ENCODE measurements at regions not wholly inside any gene's neighbourhood (a gene's known extent, or its start where the extent isn't known, plus 50 kb on each side); places are given as distances from the start of the nearest gene placed in this dataset.

DNA sequence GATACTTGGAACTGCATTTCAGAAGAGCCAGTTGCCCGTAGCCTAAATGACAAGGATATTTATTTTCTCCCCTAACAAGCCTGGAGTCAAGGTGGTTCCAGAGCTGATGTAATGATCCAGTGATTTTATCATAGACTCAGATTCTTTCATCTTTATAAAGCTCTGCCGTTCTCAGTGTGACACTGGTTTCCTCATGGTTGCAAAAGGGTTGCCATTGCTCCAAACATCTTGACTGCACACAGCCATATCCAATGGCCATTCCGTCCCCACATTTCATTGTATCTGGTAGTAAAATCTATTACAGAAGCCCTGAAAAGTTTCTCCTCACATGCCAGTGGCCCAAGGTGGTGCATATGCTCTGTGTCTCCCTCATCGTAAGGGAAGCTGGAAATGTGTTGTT, 63.1 kb upstream of the SDK2 start:
- no peak for DNase-seq

DNA sequence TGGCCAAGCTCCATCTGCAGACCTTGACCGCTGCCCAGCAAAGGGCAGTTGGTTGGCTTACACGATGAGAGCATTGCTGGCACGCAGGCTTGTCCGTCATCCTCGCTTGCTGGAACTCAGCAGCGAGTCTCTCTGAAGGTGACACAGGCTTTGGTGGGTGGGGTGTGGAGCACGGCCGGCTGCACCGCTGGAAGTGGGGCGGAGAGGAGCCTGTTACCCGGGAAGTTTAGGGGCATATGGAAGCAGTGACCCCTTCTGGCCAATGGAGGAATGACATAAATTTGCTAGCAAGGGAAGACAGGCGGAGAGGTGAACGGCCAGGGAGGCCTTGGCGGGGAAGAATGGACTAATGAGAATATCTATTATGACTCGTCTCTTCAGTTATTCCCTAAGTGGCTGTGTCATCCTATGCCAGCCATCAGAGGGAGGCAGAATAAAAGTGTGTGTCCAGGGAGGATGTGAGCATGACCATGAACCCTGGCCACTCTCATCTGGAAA, 65.9 kb upstream of the SDK2 start:
- no peaks in the 10 kb centered on the region for H3K9me3 ChIP-seq (ENCODE audit: control insufficient read depth, low read depth, low read length)
- DNase-seq = peak; percentile 32 to 40
- H3K27ac ChIP-seq (ENCODE audit: low read length) = no peak overlapping the region
- no peaks in the 10 kb centered on the region for H3K36me3 ChIP-seq (ENCODE audit: control insufficient read depth, insufficient read depth, low read length)
- WGBS (ENCODE audit: insufficient coverage, low lambda C conversion rate) = no CpG with 5 or more reads among the region's 15 CpGs
- no peaks in the 10 kb centered on the region for H3K4me1 ChIP-seq (ENCODE audit: control insufficient read depth, insufficient read depth, low read length)
- peaks cover 25% of the 10 kb centered on the region for H3K27me3 ChIP-seq (ENCODE audit: control insufficient read depth, insufficient read depth, low read length)
- H3K4me3 ChIP-seq (ENCODE audit: low read length) = no peak overlapping the region

More for the DNA sequence above, 63.1 kb upstream of the SDK2 start:
- no peak overlapping the region for H3K4me3 ChIP-seq (ENCODE audit: low read length)
- H3K9me3 ChIP-seq (ENCODE audit: control insufficient read depth, low read depth, low read length) = no peaks in the 10 kb centered on the region
- WGBS (ENCODE audit: insufficient coverage, low lambda C conversion rate) = 100% methylated on average over 1 of the region's 4 CpGs
- H3K4me1 ChIP-seq (ENCODE audit: control insufficient read depth, insufficient read depth, low read length) = no peaks in the 10 kb centered on the region
- no peak overlapping the region for H3K27ac ChIP-seq (ENCODE audit: low read length)
- peaks cover 18% of the 10 kb centered on the region for H3K27me3 ChIP-seq (ENCODE audit: control insufficient read depth, insufficient read depth, low read length)
- no peaks in the 10 kb centered on the region for H3K36me3 ChIP-seq (ENCODE audit: control insufficient read depth, insufficient read depth, low read length)

DNA sequence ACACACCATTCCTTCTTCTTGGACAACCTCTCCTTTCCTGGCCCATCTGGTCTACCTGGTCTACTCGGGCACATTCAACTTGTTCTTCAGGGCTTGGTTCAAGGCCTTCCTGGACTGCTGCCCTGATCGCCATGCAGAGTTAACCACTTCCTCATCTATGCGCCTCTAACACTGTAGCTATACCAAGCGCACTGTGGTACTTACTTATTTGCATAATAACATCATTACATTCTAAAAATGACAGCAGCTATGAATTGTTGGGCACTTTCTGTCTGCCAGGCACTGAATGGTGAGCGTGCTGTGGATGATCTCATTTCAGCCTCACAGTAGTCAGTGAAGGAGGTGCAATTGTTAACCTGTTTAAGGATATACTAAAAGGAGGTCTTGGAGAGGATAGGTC, 66.9 kb upstream of the SDK2 start:
- 90% methylated on average over 2 of the region's 5 CpGs for WGBS (ENCODE audit: insufficient coverage, low lambda C conversion rate)

GRCh38 chr17:73711916-73712315, 67.7 kb upstream of the SDK2 start:
- no peak for DNase-seq
- no peak overlapping the region for H3K27ac ChIP-seq (ENCODE audit: low read length)
- H3K27me3 ChIP-seq (ENCODE audit: control insufficient read depth, insufficient read depth, low read length) = peaks cover 31% of the 10 kb centered on the region
- H3K4me3 ChIP-seq (ENCODE audit: low read length) = no peak overlapping the region
- no CpG with 5 or more reads among the region's 8 CpGs for WGBS (ENCODE audit: insufficient coverage, low lambda C conversion rate)
- H3K9me3 ChIP-seq (ENCODE audit: control insufficient read depth, low read depth, low read length) = no peaks in the 10 kb centered on the region
- no peaks in the 10 kb centered on the region for H3K36me3 ChIP-seq (ENCODE audit: control insufficient read depth, insufficient read depth, low read length)
- no peaks in the 10 kb centered on the region for H3K4me1 ChIP-seq (ENCODE audit: control insufficient read depth, insufficient read depth, low read length)

More for the DNA sequence above, 66.9 kb upstream of the SDK2 start:
- Histone ChIP-seq H3K4me1 (ENCODE audit: control insufficient read depth, insufficient read depth, low read length) (no peaks in the 10 kb centered on the region), H3K27me3 (ENCODE audit: control insufficient read depth, insufficient read depth, low read length) (peaks cover 30% of the 10 kb centered on the region), H3K4me3 (ENCODE audit: low read length) (no peak overlapping the region), H3K36me3 (ENCODE audit: control insufficient read depth, insufficient read depth, low read length) (no peaks in the 10 kb centered on the region), H3K9me3 (ENCODE audit: control insufficient read depth, low read depth, low read length) (no peaks in the 10 kb centered on the region), H3K27ac (ENCODE audit: low read length) (no peak overlapping the region)
- no peak for DNase-seq

DNA sequence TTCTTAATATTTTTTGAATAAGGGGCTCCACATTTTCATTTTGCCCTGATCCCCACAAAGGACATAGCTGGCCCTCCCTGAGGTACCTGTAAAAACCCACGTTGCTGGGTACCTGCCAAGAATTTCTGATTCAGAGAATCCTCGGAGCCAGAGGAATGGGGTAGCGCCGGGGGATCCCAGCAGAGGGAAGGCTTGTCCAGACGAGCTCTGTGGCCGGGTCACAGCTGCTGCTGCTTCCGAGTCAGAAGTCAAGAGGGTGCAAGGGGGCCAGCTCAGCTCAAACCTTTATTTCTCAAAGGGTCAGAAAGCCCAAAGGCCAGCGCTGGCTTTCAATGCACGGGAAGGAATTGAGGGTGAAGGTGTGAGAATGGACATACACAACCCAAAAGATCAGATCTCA, 68.9 kb upstream of the SDK2 start:
- peaks cover 31% of the 10 kb centered on the region for H3K27me3 ChIP-seq (ENCODE audit: control insufficient read depth, insufficient read depth, low read length)
- no CpG with 5 or more reads among the region's 9 CpGs for WGBS (ENCODE audit: insufficient coverage, low lambda C conversion rate)

DNA sequence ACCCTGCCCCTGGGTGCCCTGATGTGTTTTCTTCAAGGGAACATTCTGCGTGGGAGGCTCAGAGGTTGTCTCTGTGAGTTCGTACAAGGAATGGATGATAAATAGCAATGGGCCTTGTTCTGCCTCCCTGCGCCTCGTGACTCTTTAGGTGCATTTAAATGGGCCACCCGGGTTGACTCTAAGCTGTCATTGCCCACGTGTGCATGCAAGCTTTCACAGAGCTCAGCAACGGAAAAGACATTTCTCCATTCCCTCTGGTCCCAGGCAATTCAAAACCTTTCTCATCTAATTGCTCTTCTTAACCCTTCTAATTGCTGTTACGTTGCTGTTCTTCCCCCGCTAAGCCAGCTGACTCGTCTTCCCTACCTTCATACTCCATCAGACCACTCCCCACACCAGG, 71.5 kb upstream of the SDK2 start:
- no CpG with 5 or more reads among the region's 10 CpGs for WGBS (ENCODE audit: insufficient coverage, low lambda C conversion rate)
- H3K4me3 ChIP-seq (ENCODE audit: low read length) = no peak overlapping the region
- no peak overlapping the region for H3K27ac ChIP-seq (ENCODE audit: low read length)
- no peaks in the 10 kb centered on the region for H3K36me3 ChIP-seq (ENCODE audit: control insufficient read depth, insufficient read depth, low read length)
- H3K9me3 ChIP-seq (ENCODE audit: control insufficient read depth, low read depth, low read length) = no peaks in the 10 kb centered on the region
- DNase-seq = no peak
- peaks cover 33% of the 10 kb centered on the region for H3K27me3 ChIP-seq (ENCODE audit: control insufficient read depth, insufficient read depth, low read length)
- peaks cover 4% of the 10 kb centered on the region for H3K4me1 ChIP-seq (ENCODE audit: control insufficient read depth, insufficient read depth, low read length)

More for the DNA sequence above, 68.9 kb upstream of the SDK2 start:
- Histone ChIP-seq H3K9me3 (ENCODE audit: control insufficient read depth, low read depth, low read length) (no peaks in the 10 kb centered on the region), H3K4me3 (ENCODE audit: low read length) (no peak overlapping the region), H3K36me3 (ENCODE audit: control insufficient read depth, insufficient read depth, low read length) (no peaks in the 10 kb centered on the region), H3K27ac (ENCODE audit: low read length) (no peak overlapping the region), H3K4me1 (ENCODE audit: control insufficient read depth, insufficient read depth, low read length) (no peaks in the 10 kb centered on the region)
- DNase-seq = no peak

GRCh38 chr17:73717690-73718089, 73.4 kb upstream of the SDK2 start:
- Histone ChIP-seq H3K27me3 (ENCODE audit: control insufficient read depth, insufficient read depth, low read length) (peaks cover 27% of the 10 kb centered on the region), H3K36me3 (ENCODE audit: control insufficient read depth, insufficient read depth, low read length) (no peaks in the 10 kb centered on the region), H3K4me1 (ENCODE audit: control insufficient read depth, insufficient read depth, low read length) (peaks cover 4% of the 10 kb centered on the region), H3K9me3 (ENCODE audit: control insufficient read depth, low read depth, low read length) (no peaks in the 10 kb centered on the region), H3K4me3 (ENCODE audit: low read length) (no peak overlapping the region), H3K27ac (ENCODE audit: low read length) (no peak overlapping the region)
- WGBS (ENCODE audit: insufficient coverage, low lambda C conversion rate) = no CpG with 5 or more reads among the region's 5 CpGs
- DNase-seq = no peak

DNA sequence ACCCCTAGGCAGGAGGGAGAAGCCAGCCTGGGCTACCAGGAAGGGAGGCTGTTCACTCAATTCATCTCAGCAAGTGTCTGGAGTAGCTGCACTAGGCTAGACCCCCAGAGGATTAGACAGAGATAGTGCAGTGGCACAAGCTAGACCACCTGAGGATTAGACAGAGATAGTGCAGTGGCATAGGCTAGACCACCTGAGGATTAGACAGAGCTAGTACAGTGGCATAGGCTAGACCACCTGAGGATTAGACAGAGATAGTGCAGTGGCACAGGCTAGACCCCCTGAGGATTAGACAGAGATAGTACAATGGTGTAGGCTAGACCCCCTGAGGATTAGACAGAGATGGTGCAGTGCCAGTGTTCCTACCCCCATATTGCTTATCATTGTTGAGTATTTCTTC, 74.1 kb upstream of the SDK2 start:
- Histone ChIP-seq H3K4me3 (ENCODE audit: low read length) (no peak overlapping the region), H3K36me3 (ENCODE audit: control insufficient read depth, insufficient read depth, low read length) (no peaks in the 10 kb centered on the region), H3K4me1 (ENCODE audit: control insufficient read depth, insufficient read depth, low read length) (peaks cover 4% of the 10 kb centered on the region), H3K27me3 (ENCODE audit: control insufficient read depth, insufficient read depth, low read length) (peaks cover 21% of the 10 kb centered on the region), H3K9me3 (ENCODE audit: control insufficient read depth, low read depth, low read length) (no peaks in the 10 kb centered on the region), H3K27ac (ENCODE audit: low read length) (no peak overlapping the region)
- DNase-seq = no peak

GRCh38 chr17:73718912-73719311, 74.7 kb upstream of the SDK2 start:
- WGBS (ENCODE audit: insufficient coverage, low lambda C conversion rate) = 25% methylated on average over 2 of the region's 9 CpGs
- H3K36me3 ChIP-seq (ENCODE audit: control insufficient read depth, insufficient read depth, low read length) = no peaks in the 10 kb centered on the region
- peak in 1 of 2 donors; percentile 26 for DNase-seq
- H3K9me3 ChIP-seq (ENCODE audit: control insufficient read depth, low read depth, low read length) = no peaks in the 10 kb centered on the region
- peaks cover 4% of the 10 kb centered on the region for H3K4me1 ChIP-seq (ENCODE audit: control insufficient read depth, insufficient read depth, low read length)
- no peak overlapping the region for H3K4me3 ChIP-seq (ENCODE audit: low read length)
- H3K27ac ChIP-seq (ENCODE audit: low read length) = no peak overlapping the region
- peaks cover 16% of the 10 kb centered on the region for H3K27me3 ChIP-seq (ENCODE audit: control insufficient read depth, insufficient read depth, low read length)

DNA sequence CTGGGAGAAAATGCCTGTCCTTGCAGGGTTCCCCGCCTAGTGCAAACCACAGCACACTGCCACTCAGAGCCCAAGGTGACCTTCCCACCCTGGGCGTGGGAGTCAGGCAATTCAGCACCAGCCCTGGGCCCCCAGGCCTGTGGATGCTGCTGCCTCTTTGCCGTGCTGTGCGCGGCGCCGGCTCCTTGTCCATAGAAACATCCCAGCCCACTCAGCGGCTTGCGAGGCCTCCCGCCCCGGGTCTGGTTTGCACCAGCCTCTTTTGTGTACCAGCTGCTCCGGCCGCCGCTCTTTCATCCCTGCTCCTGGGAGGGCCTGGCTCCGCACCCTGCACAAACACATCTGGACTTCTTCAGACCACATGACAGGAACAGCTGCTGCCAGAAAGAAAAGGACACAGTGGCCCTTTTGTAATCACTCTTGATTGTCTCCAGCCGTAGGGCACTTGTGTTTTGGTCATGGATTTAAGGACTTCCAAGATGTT, 75.4 kb upstream of the SDK2 start:
- peaks cover 16% of the 10 kb centered on the region for H3K27me3 ChIP-seq (ENCODE audit: control insufficient read depth, insufficient read depth, low read length)
- H3K27ac ChIP-seq (ENCODE audit: low read length) = no peak overlapping the region
- H3K9me3 ChIP-seq (ENCODE audit: control insufficient read depth, low read depth, low read length) = no peaks in the 10 kb centered on the region
- H3K4me1 ChIP-seq (ENCODE audit: control insufficient read depth, insufficient read depth, low read length) = peaks cover 4% of the 10 kb centered on the region
- no CpG with 5 or more reads among the region's 16 CpGs for WGBS (ENCODE audit: insufficient coverage, low lambda C conversion rate)
- peak in 1 of 2 donors; percentile 25 for DNase-seq
- no peak overlapping the region for H3K4me3 ChIP-seq (ENCODE audit: low read length)
- H3K36me3 ChIP-seq (ENCODE audit: control insufficient read depth, insufficient read depth, low read length) = no peaks in the 10 kb centered on the region

DNA sequence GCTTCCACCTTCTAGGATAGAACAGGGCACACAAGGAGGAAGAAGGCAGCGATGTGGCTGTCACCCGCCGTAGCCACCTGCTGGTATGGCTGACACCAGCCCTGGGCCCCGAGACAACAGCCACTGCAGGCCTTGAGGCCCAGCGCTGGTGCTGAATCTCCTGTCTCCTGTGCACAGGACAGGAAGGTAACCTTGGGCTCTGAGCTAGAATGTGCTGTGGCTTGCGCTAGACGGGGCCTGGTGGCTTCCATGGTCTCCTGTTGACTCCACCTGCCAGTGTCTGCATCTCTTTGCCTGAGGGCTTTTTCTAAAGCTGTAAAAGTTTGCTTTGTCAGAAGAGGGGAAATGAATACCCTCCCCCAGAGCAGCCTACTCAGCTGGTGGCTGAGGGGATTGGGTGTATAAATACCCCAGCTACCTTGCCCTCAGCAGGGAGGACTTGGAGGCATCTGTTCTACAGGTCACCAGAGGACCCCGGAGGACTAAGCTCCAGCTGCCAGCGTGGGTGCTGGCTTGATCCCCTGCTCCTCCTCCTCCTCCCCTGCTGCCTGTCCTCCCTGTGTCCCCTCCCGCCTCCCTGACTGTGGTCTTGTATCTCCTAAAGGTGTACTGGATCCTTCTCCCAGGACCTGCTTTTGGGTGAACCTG, 76.1 kb upstream of the SDK2 start:
- no peak for DNase-seq
- no CpG with 5 or more reads among the region's 10 CpGs for WGBS (ENCODE audit: insufficient coverage, low lambda C conversion rate)
- Histone ChIP-seq H3K27ac (ENCODE audit: low read length) (no peak overlapping the region), H3K4me1 (ENCODE audit: control insufficient read depth, insufficient read depth, low read length) (peaks cover 4% of the 10 kb centered on the region), H3K4me3 (ENCODE audit: low read length) (no peak overlapping the region), H3K9me3 (ENCODE audit: control insufficient read depth, low read depth, low read length) (no peaks in the 10 kb centered on the region), H3K27me3 (ENCODE audit: control insufficient read depth, insufficient read depth, low read length) (peaks cover 16% of the 10 kb centered on the region), H3K36me3 (ENCODE audit: control insufficient read depth, insufficient read depth, low read length) (no peaks in the 10 kb centered on the region)
